T-helper 9 cell (primary cell): ENCODE measurements at regions not wholly inside any gene's neighbourhood (a gene's known extent, or its start where the extent isn't known, plus 50 kb on each side); places are given as distances from the start of the nearest gene placed in this dataset.
"Not testable (repeated sequence)": the region's sequence is repeated elsewhere in the genome, so short reads cannot be mapped to it uniquely, and the experiment has no call there.

Experiments
- DNase-seq: peaks from one replicate; pipeline ENCODE4 v3.0.0-alpha.2; 2020

- no peak for DNase-seq
These were observed 82.6 kb upstream of the HMGA2 start for GRCh38 chr12:65741656-65742017.

GRCh38 chr12:65742018-65743010 is 82.0 kb upstream of the HMGA2 start:
- no peak for DNase-seq

GRCh38 chr12:65744236-65744840 is 79.9 kb upstream of the HMGA2 start:
- not testable (repeated sequence) for DNase-seq

- no peak for DNase-seq
These were observed 76.9 kb upstream of the HMGA2 start for GRCh38 chr12:65747338-65747737.

GRCh38 chr12:65748332-65748731 is 76.0 kb upstream of the HMGA2 start:
- DNase-seq = no peak

- no peak for DNase-seq
These were observed 70.0 kb upstream of the HMGA2 start for GRCh38 chr12:65754290-65754689.

- DNase-seq = no peak
These were observed 69.3 kb upstream of the HMGA2 start for GRCh38 chr12:65754744-65755595.

GRCh38 chr12:65755596-65755978 is 68.7 kb upstream of the HMGA2 start:
- no peak for DNase-seq

GRCh38 chr12:65756267-65756666 is 68.0 kb upstream of the HMGA2 start:
- DNase-seq = no peak

GRCh38 chr12:65756956-65757511 is 67.2 kb upstream of the HMGA2 start:
- no peak for DNase-seq

GRCh38 chr12:65758401-65758800 is 65.9 kb upstream of the HMGA2 start:
- DNase-seq = no peak

- DNase-seq = no peak
These were observed 64.5 kb upstream of the HMGA2 start for GRCh38 chr12:65759735-65760134.

- no peak for DNase-seq
These were observed 63.0 kb upstream of the HMGA2 start for GRCh38 chr12:65761301-65761700.

- no peak for DNase-seq
These were observed 60.0 kb upstream of the HMGA2 start for GRCh38 chr12:65764325-65764724.

- DNase-seq = no peak
These were observed 58.9 kb upstream of the HMGA2 start for GRCh38 chr12:65765436-65765813.

- no peak for DNase-seq
These were observed 54.4 kb upstream of the HMGA2 start for GRCh38 chr12:65769880-65770279.
